PC-3 (cell line): ENCODE measurements at regions not wholly inside any gene's neighbourhood (a gene's known extent, or its start where the extent isn't known, plus 50 kb on each side); places are given as distances from the start of the nearest gene placed in this dataset.

Source experiments
- ATAC-seq: fragments of 200-7000 bp; cut with Tn5 transposase; 2 replicates; pipeline ENCODE4 v1.9.1; 2020; ENCODE audit warnings: mild to moderate bottlenecking, moderate library complexity
- BruUV-seq: library from RNA; stranded (reverse); fragments of 400-500 nt; replicated peaks from 2 replicates; lab custom pipeline; 2021; lab: Mats Ljungman, UMichigan
- CTCF ChIA-PET: fragments of 300-600 bp; sonication (Branson Sonifier 250); formaldehyde crosslinking; loops from one replicate; lab custom pipeline; 2022; ENCODE audit warnings: antibody characterized with exemption; lab: Charles Lee
- POLR2A ChIA-PET: fragments of 300-600 bp; sonication (Branson Sonifier 250); formaldehyde crosslinking; loops from one replicate; lab custom pipeline; 2022; ENCODE audit warnings: antibody characterized with exemption; ENCODE audit not compliant: unreplicated experiment; lab: Charles Lee
- DNase-seq: peaks from one replicate; pipeline ENCODE4 v3.0.0-alpha.2; 2015
- H2AFZ ChIP-seq: fragments of 300-600 bp; sonication (generic); 2 replicates; pipeline ENCODE4 v1.6.0; 2016; ENCODE audit warnings: antibody characterized with exemption, low read length
- H3F3A ChIP-seq: fragments of 300-600 bp; sonication (generic); one replicate; pipeline ENCODE4 v1.6.0; 2017; ENCODE audit warnings: antibody characterized with exemption, low read length, control low read depth, mild to moderate bottlenecking; ENCODE audit not compliant: unreplicated experiment
- H3K27ac ChIP-seq: fragments of 300-600 bp; sonication (generic); 2 replicates; pipeline ENCODE4 v1.5.1; 2016; ENCODE audit warnings: mild to moderate bottlenecking, low read length
- H3K27me3 ChIP-seq: fragments of 300-600 bp; sonication (generic); 2 replicates; pipeline ENCODE4 v1.6.1; 2016; ENCODE audit warnings: low read length, mixed read lengths
- H3K36me3 ChIP-seq: fragments of 300-600 bp; sonication (generic); 2 replicates; pipeline ENCODE4 v1.6.1; 2016; ENCODE audit warnings: low read depth, mixed run types, low read length, mixed read lengths
- H3K4me1 ChIP-seq: fragments of 300-600 bp; sonication (generic); 2 replicates; pipeline ENCODE4 v1.5.1; 2016; ENCODE audit warnings: low read length; ENCODE audit not compliant: insufficient read depth
- H3K4me2 ChIP-seq: fragments of 300-600 bp; sonication (generic); 2 replicates; pipeline ENCODE4 v1.6.0; 2016; ENCODE audit warnings: low read length
- H3K4me3 ChIP-seq: fragments of 300-600 bp; sonication (generic); 2 replicates; pipeline ENCODE4 v1.5.1; 2016; ENCODE audit warnings: mild to moderate bottlenecking, low read length, mixed read lengths
- H3K79me2 ChIP-seq: fragments of 300-600 bp; sonication (generic); 2 replicates; pipeline ENCODE4 v1.6.1; 2017; ENCODE audit warnings: low read length, mixed read lengths
- H3K9ac ChIP-seq: fragments of 300-600 bp; sonication (generic); 2 replicates; pipeline ENCODE4 v1.6.0; 2016; ENCODE audit warnings: mild to moderate bottlenecking, low read length
- H3K9me2 ChIP-seq: fragments of 300-600 bp; sonication (generic); replicated peaks from 2 replicates; pipeline ENCODE4 v1.6.1; 2016; ENCODE audit warnings: mixed run types, low read length, mixed read lengths
- H3K9me3 ChIP-seq: fragments of 300-600 bp; sonication (generic); 2 replicates; pipeline ENCODE4 v1.6.1; 2016; ENCODE audit warnings: low read length, mixed read lengths
- H4K20me1 ChIP-seq: fragments of 300-600 bp; sonication (generic); 2 replicates; pipeline ENCODE4 v1.6.1; 2016; ENCODE audit warnings: low read length, mixed read lengths
- EZH2 ChIP-seq: fragments of 300-600 bp; sonication (generic); IDR thresholded peaks from one replicate; pipeline ENCODE4 v1.6.1; 2017; ENCODE audit warnings: antibody characterized with exemption, mild to moderate bottlenecking, low read length; ENCODE audit not compliant: unreplicated experiment
- EZH2phosphoT487 ChIP-seq: fragments of 300-600 bp; sonication (generic); IDR thresholded peaks from 2 replicates; pipeline ENCODE4 v1.6.1; 2018; ENCODE audit warnings: mild to moderate bottlenecking, antibody characterized with exemption, low read length, borderline replicate concordance
- intact Hi-C: fragments of 100-400 bp; cut with micrococcal nuclease; formaldehyde crosslinking; loops from 2 replicates; pipeline ENCODE4 v1.9.0; 2023
- TF ChIP-seq, protein P1 (sequence below): fragments of 300-600 bp; sonication (generic); conservative IDR thresholded peaks from 2 replicates; pipeline ENCODE4 v1.5.1; 2017; ENCODE audit warnings: antibody characterized with exemption, low read depth, mild to moderate bottlenecking, low read length

DNA sequence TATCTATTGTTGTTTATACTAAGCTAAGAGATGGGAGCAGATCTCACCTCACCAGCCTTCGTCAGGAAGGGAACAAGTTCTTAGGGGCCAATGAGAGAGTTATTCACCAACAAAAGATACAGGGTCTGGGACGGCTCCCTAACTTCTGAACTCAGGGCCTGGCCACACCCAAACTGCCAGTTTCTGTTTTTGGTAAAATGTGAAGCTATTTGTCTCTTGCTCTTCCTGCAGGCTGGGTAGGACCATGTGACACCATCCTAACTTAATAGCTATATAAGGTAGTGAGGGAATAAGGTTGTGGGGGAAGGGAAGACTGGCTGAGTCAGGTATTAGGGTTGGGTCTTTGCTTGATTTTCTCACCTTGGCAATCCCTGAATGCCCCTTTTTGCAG lies 480.5 kb downstream of the KDM4C start:
- no peak overlapping the region for H2AFZ ChIP-seq
- DNase-seq (no peak), ATAC-seq (no peak)
- H3F3A ChIP-seq, result no peaks in the 10 kb centered on the region
- H3K4me1 ChIP-seq, result no peaks in the 10 kb centered on the region
- intact Hi-C loops, result no loop called here
- H3K79me2 ChIP-seq, result no peaks in the 10 kb centered on the region
- no peaks in the 10 kb centered on the region for H3K9me3 ChIP-seq
- H3K36me3 ChIP-seq, result no peaks in the 10 kb centered on the region
- CTCF ChIA-PET, result no interaction called here
- H3K4me2 ChIP-seq, result no peak overlapping the region
- TF ChIP-seq EZH2, result no peak
- TF ChIP-seq EZH2phosphoT487, result no peak
- TF ChIP-seq, protein P1, sequence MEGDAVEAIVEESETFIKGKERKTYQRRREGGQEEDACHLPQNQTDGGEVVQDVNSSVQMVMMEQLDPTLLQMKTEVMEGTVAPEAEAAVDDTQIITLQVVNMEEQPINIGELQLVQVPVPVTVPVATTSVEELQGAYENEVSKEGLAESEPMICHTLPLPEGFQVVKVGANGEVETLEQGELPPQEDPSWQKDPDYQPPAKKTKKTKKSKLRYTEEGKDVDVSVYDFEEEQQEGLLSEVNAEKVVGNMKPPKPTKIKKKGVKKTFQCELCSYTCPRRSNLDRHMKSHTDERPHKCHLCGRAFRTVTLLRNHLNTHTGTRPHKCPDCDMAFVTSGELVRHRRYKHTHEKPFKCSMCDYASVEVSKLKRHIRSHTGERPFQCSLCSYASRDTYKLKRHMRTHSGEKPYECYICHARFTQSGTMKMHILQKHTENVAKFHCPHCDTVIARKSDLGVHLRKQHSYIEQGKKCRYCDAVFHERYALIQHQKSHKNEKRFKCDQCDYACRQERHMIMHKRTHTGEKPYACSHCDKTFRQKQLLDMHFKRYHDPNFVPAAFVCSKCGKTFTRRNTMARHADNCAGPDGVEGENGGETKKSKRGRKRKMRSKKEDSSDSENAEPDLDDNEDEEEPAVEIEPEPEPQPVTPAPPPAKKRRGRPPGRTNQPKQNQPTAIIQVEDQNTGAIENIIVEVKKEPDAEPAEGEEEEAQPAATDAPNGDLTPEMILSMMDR, result no peak
- H3K27me3 ChIP-seq, result no peaks in the 10 kb centered on the region
- no peak overlapping the region for H3K9ac ChIP-seq
- H4K20me1 ChIP-seq, result no peaks in the 10 kb centered on the region
- no peak overlapping the region for H3K4me3 ChIP-seq
- H3K27ac ChIP-seq, result no peak overlapping the region
- POLR2A ChIA-PET, result no interaction called here
- BruUV-seq, result no TSS peak
- H3K9me2 ChIP-seq, result no peaks in the 10 kb centered on the region

DNA sequence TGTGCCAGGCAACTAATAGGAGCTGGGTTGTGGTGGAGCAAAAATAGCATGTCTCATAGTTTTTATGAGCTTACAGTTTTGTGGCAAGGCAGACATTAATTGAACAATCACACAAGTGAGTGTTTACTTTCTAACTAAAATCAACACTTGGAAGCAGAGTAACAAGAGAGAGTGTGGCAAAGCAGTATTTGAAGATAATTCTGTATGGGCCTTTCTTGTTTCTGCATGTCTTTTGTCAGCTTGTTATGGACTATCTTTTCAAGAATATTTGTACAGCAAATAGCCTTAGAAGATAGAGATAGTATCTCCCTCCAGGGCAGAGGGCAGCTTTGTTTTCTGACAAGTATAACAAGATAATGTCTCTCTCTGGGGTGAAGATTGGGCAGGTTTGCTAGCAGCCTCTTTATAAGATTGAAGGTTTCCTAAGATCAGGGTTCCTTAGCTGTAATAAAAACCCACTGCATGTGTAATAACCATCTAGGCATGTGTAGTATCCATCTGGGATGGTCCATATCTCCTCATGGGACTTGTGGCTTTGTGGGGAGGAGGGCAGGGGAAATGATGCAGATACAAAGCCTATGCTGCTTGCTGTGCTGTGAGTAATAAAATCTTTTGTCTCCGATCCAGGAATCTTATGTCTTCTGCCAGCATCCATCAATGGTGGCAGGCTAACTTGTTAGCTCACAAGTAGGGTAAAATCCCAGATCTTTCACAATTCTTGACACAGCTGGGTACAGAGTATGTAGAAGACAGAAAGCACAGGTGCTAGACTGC lies 479.9 kb downstream of the KDM4C start:
- H3K27ac ChIP-seq, result no peak overlapping the region
- H3K4me1 ChIP-seq, result no peaks in the 10 kb centered on the region
- no peak for DNase-seq
- TF ChIP-seq EZH2phosphoT487 (no peak), EZH2 (no peak)
- TF ChIP-seq, protein P1, result no peak
- no peak overlapping the region for H2AFZ ChIP-seq
- no peaks in the 10 kb centered on the region for H3K9me2 ChIP-seq
- ChIA-PET CTCF (no interaction called here), POLR2A (no interaction called here)
- H3K79me2 ChIP-seq, result no peaks in the 10 kb centered on the region
- no TSS peak for BruUV-seq
- no peaks in the 10 kb centered on the region for H3K27me3 ChIP-seq
- no peaks in the 10 kb centered on the region for H3F3A ChIP-seq
- no peak overlapping the region for H3K9ac ChIP-seq
- H3K9me3 ChIP-seq, result no peaks in the 10 kb centered on the region
- no peak overlapping the region for H3K4me2 ChIP-seq
- H4K20me1 ChIP-seq, result no peaks in the 10 kb centered on the region
- H3K36me3 ChIP-seq, result no peaks in the 10 kb centered on the region
- intact Hi-C loops, result no loop called here
- H3K4me3 ChIP-seq, result no peak overlapping the region
- ATAC-seq, result no peak

DNA sequence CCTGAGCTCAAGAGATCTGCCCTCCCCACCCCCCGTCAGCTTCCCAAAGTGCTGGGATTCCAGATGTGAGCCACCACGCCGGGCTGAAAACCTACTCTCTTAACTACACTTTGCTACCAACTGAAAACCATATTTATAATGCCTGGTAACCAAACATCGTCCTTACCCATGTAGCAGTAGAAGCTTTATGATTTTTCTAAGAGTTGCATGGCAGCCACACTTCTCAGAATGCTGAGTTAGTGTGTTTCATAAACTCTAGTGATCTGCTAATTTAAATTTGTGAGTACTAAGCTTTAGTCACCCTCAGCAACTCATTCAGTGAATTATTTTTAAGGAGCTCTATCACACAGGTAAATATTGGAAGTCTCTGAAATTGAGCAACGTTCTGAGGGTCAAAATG lies 478.4 kb downstream of the KDM4C start:
- Histone ChIP-seq H3K36me3 (no peaks in the 10 kb centered on the region), H3K27ac (no peak overlapping the region), H3K4me2 (no peak overlapping the region), H3K9me3 (no peaks in the 10 kb centered on the region), H3K9me2 (no peaks in the 10 kb centered on the region), H3K79me2 (no peaks in the 10 kb centered on the region), H3K27me3 (no peaks in the 10 kb centered on the region), H3K4me3 (no peak overlapping the region), H3K9ac (no peak overlapping the region), H3K4me1 (no peaks in the 10 kb centered on the region), H3F3A (no peaks in the 10 kb centered on the region), H2AFZ (no peak overlapping the region), H4K20me1 (no peaks in the 10 kb centered on the region)
- intact Hi-C loops, result no loop called here
- ChIA-PET POLR2A (no interaction called here), CTCF (no interaction called here)
- TF ChIP-seq EZH2 (no peak), EZH2phosphoT487 (no peak)
- TF ChIP-seq, protein P1, result no peak
- no peak for DNase-seq
- ATAC-seq, result no peak
- no TSS peak for BruUV-seq
